ENCODE measurements at regions not wholly inside any gene's neighbourhood (a gene's known extent, or its start where the extent isn't known, plus 50 kb on each side); places are given as distances from the start of the nearest gene placed in this dataset.

DNA sequence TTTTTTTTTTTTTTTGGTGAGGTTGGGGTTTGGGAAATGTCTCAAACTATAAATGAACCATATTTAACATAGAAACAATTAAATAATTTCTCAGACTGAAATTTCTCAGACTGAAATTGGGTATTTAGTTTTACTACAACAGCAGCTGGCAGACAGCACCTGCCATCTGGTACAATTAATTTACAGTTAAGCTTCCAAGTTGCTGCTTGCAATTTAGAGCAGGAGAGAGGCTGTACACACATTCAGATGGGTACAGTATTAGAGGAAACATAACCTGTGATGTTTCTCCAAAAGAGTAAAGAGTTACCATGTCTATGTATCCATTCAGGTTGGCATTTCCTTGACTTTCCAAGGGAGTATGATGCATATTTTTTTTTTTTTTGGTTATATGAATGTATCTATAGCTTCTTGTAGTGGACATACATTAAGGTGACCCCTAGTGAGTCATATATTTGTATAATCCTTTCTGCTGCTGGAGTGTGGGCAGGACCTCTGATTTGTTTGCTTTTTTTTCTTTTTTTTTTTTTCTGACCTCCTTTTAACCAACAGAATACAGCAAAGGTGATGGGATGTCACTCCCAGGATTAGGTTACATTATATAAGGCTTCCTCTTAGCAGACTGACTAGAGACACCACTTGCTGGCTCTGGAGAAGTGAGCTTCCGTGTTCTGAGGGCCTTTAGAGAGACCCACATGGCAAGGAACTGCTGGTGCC, 201.7 kb downstream of the PTH2R start:
- TF ChIP-seq, protein P1, sequence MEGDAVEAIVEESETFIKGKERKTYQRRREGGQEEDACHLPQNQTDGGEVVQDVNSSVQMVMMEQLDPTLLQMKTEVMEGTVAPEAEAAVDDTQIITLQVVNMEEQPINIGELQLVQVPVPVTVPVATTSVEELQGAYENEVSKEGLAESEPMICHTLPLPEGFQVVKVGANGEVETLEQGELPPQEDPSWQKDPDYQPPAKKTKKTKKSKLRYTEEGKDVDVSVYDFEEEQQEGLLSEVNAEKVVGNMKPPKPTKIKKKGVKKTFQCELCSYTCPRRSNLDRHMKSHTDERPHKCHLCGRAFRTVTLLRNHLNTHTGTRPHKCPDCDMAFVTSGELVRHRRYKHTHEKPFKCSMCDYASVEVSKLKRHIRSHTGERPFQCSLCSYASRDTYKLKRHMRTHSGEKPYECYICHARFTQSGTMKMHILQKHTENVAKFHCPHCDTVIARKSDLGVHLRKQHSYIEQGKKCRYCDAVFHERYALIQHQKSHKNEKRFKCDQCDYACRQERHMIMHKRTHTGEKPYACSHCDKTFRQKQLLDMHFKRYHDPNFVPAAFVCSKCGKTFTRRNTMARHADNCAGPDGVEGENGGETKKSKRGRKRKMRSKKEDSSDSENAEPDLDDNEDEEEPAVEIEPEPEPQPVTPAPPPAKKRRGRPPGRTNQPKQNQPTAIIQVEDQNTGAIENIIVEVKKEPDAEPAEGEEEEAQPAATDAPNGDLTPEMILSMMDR (conservative IDR thresholded peaks at IDR 0.05; ENCODE audit: low read depth, low read length) = no peak
- TF ChIP-seq EZH2phosphoT487 (IDR thresholded peaks at IDR 0.05; ENCODE audit: borderline replicate concordance, low read length) (no peak), EZH2 (IDR thresholded peaks at IDR 0.05; ENCODE audit: low read length, unreplicated experiment) (no peak)

All from PC-3 (cell line).